ENCODE measurements at regions not wholly inside any gene's neighbourhood (a gene's known extent, or its start where the extent isn't known, plus 50 kb on each side); places are given as distances from the start of the nearest gene placed in this dataset.
"Not testable (repeated sequence)": the region's sequence is repeated elsewhere in the genome, so short reads cannot be mapped to it uniquely, and the experiment has no call there.

DNA sequence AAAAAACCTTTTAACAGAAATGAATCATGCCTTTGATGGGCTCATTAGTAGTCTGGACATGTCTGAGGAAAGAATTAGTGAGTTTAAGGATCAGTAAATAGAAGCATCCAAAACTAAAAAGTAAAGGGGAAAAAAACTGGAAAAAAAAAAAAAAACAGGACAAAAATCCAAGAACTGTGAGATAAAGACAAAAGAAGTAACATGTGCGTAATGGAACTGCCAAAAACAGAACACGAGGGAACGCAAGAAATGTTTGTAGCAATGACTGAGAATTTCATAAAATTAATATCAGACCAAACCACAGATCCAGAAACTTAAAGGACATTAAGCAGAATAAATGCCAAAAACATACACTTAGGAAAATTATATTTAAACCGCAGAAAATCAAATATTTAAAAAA, 77.4 kb downstream of the MS4A13 start:
- Histone ChIP-seq H3K27me3 (no peaks in the 10 kb centered on the region; the same call in 1 of the 2 replicates), H3K36me3 (no peaks in the 10 kb centered on the region), H3K9me3 (no peaks in the 10 kb centered on the region), H3K4me3 (no peak overlapping the region)
- DNase-seq, result no peak

DNA sequence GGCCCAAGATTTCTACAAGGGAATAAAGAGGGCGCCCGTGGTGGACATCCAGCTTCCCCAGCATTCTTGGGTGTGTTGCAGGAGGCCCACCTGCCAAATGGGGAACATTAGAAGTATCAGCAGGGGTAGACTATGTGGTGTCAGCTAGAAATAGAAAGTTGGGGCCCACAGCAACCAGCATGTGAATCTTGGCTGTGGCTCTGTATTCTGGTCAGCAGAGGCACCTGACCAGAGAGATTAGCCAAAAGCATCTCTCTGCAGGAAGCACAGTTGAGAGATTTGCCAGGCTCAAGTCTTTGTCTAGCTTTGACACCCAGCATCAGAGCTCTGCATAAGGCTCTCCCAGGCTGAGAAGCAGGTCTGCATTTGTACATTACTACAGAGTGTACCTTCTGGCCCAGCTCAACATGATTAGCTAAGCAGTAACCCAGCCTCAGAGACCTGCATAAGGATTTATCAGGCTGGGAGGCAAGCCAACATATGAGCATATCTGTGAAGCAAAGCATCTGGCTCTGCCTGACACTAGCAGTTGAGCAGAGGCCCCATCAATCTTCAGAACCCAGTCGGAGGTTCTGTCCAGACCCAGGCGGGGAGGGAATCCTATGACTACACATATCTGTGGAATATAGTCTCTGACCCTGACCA, 79.9 kb downstream of the MS4A13 start:
- DNase-seq, result no peak
- H3K36me3 ChIP-seq, result no peaks in the 10 kb centered on the region
- H3K27me3 ChIP-seq, result no peaks in the 10 kb centered on the region
- no peak overlapping the region for H3K4me3 ChIP-seq
- H3K9me3 ChIP-seq, result no peaks in the 10 kb centered on the region

DNA sequence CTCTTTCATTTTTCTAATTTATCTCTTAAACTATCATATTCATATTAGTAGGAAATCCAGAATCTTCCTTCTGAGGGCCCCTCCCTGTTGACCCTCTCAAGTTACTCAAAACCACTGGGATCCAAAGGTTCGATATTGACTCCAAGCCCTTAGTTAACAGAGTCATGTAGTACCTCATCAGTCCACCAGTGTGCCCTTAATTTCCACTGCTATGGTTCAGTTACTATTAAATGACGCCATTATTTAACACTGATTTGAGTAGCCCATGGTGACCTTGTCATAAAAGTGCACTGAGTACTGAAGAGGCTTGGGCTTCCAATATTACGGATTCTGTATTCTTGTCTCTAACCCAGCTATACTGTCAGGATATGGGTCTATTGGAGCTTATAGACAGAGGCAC, 91.9 kb upstream of the MS4A8 start:
- Histone ChIP-seq H3K36me3 (no peaks in the 10 kb centered on the region), H3K9me3 (no peaks in the 10 kb centered on the region), H3K4me3 (no peak overlapping the region), H3K27me3 (0 out of 2 replicates have a peak, but pooled peaks cover 2% of the 10 kb centered on the region)
- no peak for DNase-seq

DNA sequence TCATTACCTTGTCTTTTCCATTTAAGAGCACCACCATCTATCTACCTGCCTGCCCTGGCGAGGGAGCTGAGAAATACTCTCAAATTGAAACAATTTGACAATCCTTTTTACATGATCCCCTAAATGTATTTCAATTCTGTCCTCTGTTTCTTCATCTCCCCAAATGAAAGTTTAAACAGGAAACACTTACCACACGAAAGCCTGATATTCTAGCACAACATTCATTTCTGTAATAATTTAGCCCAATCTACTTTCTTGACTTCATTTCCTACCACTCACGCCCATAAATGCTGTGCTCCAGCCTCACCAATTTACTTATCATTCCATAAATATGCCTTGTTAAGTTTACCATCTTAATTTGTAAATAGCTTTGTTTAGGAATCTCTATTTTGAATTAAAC, 89.8 kb upstream of the MS4A8 start:
- no peak for DNase-seq
- no peaks in the 10 kb centered on the region for H3K36me3 ChIP-seq
- 0 out of 2 replicates have a peak, but pooled peaks cover 2% of the 10 kb centered on the region for H3K27me3 ChIP-seq
- H3K4me3 ChIP-seq, result no peak overlapping the region
- H3K9me3 ChIP-seq, result no peaks in the 10 kb centered on the region

DNA sequence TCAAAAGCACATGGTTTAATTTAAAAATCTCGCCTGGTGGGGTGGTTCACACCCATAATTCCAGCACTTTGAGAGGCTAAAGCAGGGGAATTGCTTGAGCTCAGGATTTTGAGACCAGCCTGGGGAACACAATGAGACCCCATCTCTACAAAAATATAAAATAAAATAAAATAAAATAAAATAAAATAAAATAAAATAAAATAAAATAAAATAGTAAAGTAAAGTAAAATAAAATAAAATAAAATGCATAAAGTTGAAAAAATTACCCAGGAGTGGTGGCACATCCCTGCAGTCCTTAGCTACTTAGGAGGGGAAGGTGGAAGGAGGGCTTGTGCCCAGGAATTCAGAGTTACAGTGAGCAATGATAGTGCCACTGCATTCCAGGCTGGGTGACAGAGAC, 88.7 kb upstream of the MS4A8 start:
- Histone ChIP-seq H3K9me3 (no peaks in the 10 kb centered on the region), H3K36me3 (no peaks in the 10 kb centered on the region), H3K4me3 (no peak overlapping the region), H3K27me3 (0 out of 2 replicates have a peak, but pooled peaks cover 2% of the 10 kb centered on the region)
- DNase-seq, result no peak

DNA sequence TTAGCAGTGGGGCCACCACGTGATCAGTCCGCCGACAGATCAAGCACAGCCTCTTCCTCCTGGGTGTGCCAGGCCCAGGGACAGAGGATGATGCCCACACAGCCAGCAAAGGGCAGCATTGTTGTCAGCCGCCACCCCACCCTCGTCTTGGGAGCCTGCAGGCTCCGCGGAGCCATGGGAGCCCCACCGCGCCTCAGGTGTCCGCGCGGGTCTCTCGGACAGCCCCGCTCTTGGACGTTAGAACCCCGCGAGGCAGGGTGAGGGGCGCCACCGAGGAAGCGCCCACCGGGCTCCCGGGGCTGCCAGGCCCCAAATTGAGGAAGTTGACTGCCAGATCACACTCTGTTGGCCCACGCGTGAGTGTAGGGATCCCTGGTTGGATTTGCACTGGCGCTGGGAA, 83.9 kb upstream of the MS4A8 start:
- Histone ChIP-seq H3K4me3 (no peak overlapping the region), H3K9me3 (no peaks in the 10 kb centered on the region), H3K36me3 (no peaks in the 10 kb centered on the region), H3K27me3 (0 out of 2 replicates have a peak, but pooled peaks cover 2% of the 10 kb centered on the region)
- DNase-seq, result no peak

DNA sequence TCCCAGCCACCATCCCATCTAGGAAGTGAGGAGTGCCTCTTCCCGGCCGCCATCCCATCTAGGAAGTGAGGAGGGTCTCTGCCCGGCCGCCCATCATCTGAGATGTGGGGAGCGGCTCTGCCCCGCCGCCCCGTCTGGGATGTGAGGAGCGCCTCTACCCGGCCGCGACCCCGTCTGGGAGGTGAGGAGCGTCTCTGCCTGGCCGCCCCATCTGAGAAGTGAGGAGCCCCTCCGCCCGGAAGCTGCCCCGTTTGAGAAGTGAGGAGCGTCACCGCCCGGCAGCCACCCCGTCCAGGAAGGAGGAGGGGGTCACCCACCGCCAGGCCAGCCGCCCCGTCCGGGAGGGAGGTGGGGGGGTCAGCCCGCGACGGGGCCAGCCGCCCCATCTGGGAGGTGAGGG, 77.5 kb upstream of the MS4A8 start:
- not testable (repeated sequence) for H3K9me3 ChIP-seq, H3K4me3 ChIP-seq, H3K36me3 ChIP-seq, H3K27me3 ChIP-seq, DNase-seq

DNA sequence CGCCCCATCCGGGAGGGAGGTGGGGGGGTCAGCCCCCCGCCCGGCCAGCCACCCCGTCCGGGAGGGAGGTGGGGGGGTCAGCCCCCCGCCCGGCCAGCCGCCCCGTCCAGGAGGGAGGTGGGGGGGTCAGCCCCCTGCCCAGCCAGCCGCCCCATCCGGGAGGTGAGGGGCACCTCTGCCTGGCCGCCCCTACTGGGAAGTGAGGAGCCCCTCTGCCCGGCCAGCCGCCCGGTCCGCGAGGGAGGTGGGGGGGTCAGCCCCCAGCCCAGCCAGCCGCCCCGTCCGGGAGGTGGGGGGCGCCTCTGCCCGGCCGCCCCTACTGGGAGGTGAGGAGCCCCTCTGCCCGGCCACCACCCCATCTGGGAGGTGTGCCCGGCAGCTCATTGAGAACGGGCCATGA, 76.6 kb upstream of the MS4A8 start:
- not testable (repeated sequence) for H3K36me3 ChIP-seq, H3K27me3 ChIP-seq, H3K4me3 ChIP-seq, H3K9me3 ChIP-seq, DNase-seq

DNA sequence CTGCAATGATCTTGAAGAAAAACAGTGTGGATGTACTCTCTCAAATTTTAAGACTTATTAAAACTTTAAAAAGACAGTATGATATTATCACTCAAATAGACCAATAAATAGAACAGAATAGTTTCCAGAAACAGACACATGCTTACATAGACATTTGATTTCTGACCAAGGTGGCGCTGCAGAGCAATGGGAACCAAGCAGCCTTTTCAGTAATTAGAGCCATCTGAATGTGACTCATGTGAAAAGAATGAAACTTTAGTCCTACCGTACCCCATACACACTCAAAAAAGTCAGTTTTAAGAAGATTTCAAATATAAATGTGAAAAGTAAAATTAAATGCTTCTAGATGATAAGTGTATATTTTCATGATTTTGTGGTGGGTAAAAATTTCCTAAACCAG, 74.2 kb upstream of the MS4A8 start:
- Histone ChIP-seq H3K4me3 (no peak overlapping the region), H3K36me3 (no peaks in the 10 kb centered on the region), H3K9me3 (no peaks in the 10 kb centered on the region; the same call in 1 of the 2 replicates), H3K27me3 (peaks cover 2% of the 10 kb centered on the region; the same call in 1 of the 2 replicates)
- DNase-seq, result peak; percentile 41

DNA sequence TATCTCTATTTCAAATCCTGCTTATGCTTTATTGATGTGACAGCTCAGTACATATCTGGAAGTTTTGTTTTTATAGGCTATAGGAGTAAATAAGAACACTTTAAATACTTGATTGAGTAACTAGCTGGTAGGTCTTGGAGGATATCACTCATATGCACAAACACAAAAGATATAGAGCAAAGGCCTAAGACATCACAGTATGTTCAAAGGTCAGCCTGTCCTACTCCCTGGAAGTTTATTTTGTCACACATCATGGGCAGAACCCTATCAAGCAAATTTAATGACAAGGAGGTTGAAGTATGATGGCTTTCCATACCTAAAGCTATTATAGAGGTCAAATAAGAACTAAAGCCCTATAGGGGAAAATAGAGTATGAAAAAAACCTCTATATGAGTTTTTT, 70.0 kb upstream of the MS4A8 start:
- H3K4me3 ChIP-seq, result no peak overlapping the region
- no peaks in the 10 kb centered on the region for H3K36me3 ChIP-seq
- H3K27me3 ChIP-seq, result no peaks in the 10 kb centered on the region
- H3K9me3 ChIP-seq, result no peaks in the 10 kb centered on the region
- no peak for DNase-seq

DNA sequence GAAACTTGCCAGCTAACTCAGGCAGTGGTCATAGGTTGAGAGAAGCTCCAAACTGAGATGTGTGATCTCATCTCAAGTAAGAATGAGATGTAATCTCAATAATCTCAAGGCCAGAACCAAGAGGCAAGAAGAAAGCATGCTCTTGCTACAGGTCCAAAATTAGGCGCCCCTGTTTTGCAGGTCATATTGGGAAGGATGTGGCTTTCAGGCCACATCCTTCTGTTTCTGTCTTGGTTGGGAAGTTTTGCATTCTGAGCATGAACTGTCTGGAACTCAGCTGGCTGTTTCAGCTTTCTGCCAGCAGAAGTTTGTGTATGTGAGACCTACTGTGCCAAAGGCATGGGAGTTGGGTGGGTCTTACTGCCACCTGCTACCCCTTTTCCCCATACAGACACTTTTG, 67.5 kb upstream of the MS4A8 start:
- DNase-seq, result no peak
- Histone ChIP-seq H3K9me3 (no peaks in the 10 kb centered on the region), H3K27me3 (no peaks in the 10 kb centered on the region), H3K36me3 (no peaks in the 10 kb centered on the region), H3K4me3 (no peak overlapping the region)

DNA sequence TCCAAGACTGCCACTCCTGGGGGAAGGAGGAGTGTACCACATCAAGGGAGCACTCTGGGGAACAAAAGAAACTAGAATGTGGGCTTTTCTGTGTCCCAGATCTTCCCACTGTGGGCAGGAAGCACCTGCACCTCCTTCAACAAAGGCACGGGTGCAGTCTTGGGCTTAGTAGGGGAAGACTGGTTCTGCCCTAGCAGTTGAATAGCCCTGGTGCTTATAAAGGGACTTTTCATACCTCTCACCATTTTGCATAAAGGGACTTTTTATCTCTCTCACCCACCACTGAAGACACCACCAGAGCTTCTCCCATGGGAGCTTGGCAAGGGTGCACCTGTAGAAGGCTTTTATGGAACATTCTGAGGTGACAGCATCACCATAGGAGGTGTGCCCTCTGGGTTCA, 65.8 kb upstream of the MS4A8 start:
- Histone ChIP-seq H3K36me3 (no peaks in the 10 kb centered on the region), H3K4me3 (no peak overlapping the region), H3K9me3 (no peaks in the 10 kb centered on the region), H3K27me3 (peaks cover 5% of the 10 kb centered on the region; the same call in 1 of the 2 replicates)
- DNase-seq, result no peak

DNA sequence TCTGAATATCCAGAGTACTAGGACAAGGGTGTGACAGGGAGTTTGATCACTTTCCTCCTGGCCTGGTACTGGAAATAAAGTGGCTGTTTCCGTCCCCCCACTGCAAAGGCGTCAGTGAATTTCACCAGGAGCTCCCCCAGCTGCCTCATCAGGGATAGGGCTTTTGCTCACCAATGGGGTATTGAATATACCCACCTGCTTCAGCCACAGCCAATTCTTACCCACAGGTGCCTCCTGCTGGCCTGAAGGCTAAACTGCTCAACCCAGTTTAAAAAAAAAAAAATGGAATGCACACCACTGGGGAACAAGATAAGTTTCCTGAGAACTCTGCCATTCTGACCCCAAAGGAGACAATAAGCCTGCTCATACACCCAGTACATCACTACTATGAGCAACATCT, 65.3 kb upstream of the MS4A8 start:
- peaks cover 5% of the 10 kb centered on the region; the same call in 1 of the 2 replicates for H3K27me3 ChIP-seq
- no peak overlapping the region for H3K4me3 ChIP-seq
- DNase-seq, result no peak
- no peaks in the 10 kb centered on the region for H3K36me3 ChIP-seq
- H3K9me3 ChIP-seq, result no peaks in the 10 kb centered on the region

DNA sequence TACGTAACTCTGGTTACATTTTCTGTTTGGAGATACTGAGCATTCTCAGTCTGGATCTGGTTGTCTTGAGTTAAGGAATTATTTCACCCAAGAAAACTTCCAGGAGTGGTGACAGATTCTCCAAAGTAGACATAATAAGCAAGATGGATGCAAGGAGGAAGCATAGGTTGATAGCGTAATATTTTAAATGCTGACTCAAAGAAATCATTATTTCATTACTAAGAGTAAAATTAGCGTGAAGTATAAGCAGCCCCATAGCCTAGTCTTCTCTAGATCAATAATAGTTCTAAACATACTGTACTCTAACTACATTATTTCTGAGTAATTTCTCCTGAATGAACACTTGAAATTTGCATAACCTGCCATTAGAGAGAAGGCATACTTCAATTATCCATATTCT, 57.5 kb upstream of the MS4A8 start:
- peaks cover 5% of the 10 kb centered on the region for H3K27me3 ChIP-seq
- no peaks in the 10 kb centered on the region for H3K9me3 ChIP-seq
- H3K4me3 ChIP-seq, result no peak overlapping the region
- H3K36me3 ChIP-seq, result no peaks in the 10 kb centered on the region
- no peak for DNase-seq

DNA sequence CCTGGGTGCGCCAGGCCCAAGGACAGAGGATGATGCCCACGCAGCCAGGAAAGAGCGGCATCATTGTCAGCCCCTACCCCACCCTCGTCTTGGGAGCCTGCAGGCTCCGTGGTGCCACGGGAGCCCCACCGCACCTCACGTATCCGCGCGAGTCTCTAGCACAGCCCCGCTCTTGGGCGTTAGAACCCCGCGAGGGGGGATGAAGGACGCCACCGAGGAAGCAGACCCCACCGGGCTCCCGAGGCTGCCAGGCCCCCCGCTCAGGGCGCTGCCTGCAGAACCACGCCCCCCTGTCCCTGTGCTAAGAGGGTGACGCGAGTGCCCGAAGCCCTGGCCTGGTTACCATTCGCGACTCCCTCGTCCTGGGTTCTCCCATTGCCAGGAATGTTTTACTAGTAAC, 52.3 kb upstream of the MS4A8 start:
- H3K36me3 ChIP-seq, result no peaks in the 10 kb centered on the region
- H3K27me3 ChIP-seq, result no peaks in the 10 kb centered on the region
- no peak for DNase-seq
- no peaks in the 10 kb centered on the region for H3K9me3 ChIP-seq
- no peak overlapping the region for H3K4me3 ChIP-seq
